A204.1 (cell line): ENCODE measurements at regions not wholly inside any gene's neighbourhood (a gene's known extent, or its start where the extent isn't known, plus 50 kb on each side); places are given as distances from the start of the nearest gene placed in this dataset.
"Not testable (repeated sequence)": the region's sequence is repeated elsewhere in the genome, so short reads cannot be mapped to it uniquely, and the experiment has no call there.

Source experiments
- FAIRE-seq: peaks from 2 replicates; lab custom pipeline; 2012; peaks lifted over from hg19 to GRCh38; lab: Jason Lieb, UNC

DNA sequence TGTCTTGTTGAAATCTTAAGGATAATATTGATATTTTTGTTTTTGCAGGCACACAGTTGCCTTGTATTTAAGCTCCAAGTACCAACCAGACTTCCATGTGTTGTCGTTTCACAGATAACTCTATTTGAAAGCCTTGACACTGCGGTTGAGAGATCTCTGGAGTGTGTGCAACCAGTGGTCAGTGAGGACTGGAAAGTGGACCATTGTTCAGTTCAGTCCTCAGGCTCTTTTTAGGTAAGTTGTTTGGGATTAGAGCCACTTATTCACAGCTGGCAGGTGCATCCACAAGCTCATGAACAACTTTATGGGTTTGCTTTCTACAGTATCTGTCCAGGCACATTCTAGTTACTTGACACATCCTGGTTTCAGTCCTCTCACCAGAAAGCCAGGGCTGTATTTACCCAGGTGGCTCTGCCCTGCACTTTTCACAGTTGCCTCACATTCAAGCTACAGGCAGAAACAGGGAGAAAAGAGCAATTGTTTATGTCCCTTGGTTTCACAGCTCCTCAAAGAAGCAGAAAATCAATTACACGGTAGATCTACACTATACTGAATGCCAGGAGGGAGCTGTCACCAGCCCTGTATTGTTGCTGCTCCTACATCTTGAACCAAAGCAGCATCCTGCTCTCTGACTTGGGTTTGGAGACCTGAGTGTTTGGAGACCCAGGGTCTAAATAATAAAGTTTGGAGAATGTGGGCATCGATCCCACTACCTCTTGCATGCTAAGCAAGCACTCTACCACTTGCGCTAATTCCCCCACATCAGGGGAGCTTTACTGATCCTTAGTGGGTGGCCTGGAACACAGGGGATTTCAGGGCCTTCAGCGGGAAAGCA lies 543.3 kb downstream of the PRIM2 start:
- FAIRE-seq = not testable (repeated sequence)

DNA sequence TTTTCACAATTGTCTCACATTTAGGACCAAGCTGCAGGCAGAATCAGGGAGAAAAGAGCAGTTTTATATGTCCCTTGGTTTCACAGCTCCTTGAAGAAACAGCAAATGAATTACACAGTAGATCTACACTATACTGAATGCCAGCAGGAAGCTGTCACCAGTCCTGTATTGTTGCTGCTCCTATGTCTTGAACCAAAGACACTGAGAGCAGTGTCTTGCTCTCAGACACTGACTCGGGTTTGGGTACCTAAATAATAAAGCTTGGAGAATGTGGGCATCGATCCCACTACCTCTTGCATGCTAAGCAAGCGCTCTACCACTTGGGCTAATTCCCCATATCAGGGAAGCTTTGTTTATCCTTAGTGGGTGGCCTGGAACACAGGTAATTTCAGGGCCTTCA lies 552.7 kb downstream of the PRIM2 start:
- not testable (repeated sequence) for FAIRE-seq

DNA sequence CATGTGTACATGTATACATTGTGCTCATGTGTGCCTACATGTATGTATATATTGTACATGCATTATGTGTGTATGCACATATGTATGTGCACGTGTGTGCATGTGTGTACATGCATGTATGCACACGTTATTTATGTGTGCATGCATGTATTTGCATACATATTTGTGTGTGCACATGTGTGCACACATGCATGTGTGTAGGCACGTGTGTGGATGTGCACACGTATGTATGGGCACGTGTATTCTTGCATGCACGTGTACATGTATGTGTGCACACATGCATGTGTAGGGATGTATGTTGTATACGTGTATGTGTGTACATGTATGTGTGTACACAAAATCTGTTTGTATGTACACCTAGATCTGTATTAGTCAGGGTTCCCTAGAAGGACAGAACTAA lies 556.0 kb downstream of the PRIM2 start:
- not testable (repeated sequence) for FAIRE-seq

DNA sequence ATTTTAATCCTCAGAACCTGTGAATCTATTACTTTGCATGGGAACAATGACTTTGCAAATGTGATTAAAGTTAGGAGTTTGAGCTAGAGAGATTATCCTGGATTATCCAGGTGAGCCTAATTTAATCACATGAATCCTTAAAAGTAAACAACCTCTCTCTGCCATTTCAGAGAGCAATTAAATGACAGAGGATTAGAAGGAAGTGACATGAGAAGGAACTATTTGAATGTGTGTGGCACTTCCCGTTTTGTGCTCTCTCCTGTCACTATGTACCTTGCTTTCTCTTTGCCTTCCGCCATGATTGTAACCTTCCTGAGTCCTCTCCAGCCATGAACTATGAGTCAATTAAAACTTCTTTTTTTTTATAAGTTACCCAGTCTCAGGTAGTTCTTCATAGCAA lies 559.2 kb downstream of the PRIM2 start:
- FAIRE-seq = not testable (repeated sequence)

DNA sequence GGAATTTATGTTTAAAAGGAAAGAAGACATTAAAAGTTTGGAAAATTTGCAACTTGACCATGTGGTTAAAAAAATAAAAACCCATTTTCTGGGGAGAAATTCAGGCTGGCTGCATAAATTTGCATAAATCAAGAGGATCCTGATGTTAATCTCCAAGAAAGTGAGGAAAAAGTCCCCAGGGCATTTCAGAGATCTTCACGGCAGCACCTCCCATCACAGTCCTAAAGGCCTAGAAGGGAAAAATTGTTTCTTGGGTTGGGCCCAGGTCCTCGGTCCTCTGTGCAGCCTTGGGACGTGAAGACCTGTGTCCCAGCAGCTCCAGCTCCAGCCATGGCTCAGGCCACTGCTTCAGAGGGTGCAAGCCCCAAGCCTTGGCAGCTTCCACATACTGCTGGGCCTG lies 560.3 kb downstream of the PRIM2 start:
- not testable (repeated sequence) for FAIRE-seq

DNA sequence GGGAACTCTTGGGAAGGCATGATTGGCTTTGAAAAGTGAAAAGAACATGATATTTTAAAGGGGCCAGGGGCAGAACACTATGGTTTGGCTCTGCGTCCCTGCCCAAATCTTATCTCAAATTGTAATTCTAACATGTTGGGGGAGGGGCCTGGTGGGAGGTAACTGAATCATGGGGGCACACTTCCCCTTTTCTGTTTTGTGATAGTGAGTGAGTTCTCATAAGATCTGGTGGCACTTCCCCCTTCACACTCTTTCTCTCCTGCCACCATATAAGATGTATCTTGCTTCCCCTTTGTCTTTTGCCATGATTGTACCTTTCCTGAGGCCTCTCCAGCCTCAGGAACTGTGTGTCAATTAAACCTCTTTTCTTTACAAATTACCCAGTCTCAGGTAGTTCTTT lies 561.4 kb downstream of the PRIM2 start:
- not testable (repeated sequence) for FAIRE-seq

DNA sequence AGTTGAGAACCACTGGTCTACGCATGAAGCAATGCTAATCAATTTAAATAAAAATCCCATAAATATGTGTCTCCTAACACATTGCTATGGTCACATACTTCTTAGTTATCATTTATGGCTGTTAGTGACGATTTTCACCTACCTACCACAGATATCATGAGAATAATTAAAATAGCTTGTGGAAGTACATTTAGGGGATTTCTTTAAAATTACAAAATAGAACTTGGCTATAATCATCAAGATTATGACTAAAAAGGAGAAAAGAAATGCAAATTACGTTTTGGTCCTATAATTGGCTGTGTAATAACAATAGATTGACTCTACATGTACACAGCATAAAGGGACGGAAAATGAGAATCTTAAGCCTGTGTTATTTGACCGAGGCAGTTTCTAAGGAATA lies 581.4 kb downstream of the PRIM2 start:
- not testable (repeated sequence) for FAIRE-seq

DNA sequence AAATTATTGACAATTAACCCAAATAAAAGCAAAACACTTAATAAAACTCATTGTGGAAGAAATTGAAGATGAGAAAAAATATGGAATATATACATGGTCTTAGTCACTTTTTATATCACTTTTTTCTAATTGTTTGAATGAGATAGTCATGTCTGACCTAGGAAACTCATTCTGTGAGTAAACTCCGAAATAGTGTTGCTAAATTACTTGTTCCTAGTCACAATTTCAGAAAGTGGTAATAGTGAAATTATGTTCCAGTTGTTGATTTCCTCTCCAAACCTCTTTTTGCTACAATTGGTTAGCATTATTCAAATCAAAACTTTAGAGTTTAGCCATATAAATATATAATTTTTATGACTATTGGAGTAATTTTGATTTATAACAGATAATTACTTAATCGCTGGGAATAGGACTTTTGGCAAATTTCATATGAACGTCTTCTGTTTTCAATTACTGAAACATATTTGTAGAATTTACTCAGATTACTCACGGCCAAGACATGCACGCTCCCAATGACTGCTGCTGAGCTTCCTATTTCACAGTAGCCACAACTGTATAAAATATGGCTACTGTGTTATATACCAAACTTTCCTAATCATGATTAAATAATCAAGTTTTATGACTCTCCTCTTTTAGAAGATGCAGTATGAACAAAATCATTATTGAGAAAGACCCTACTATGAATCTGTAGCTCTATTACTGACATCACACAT lies 583.4 kb downstream of the PRIM2 start:
- not testable (repeated sequence) for FAIRE-seq

DNA sequence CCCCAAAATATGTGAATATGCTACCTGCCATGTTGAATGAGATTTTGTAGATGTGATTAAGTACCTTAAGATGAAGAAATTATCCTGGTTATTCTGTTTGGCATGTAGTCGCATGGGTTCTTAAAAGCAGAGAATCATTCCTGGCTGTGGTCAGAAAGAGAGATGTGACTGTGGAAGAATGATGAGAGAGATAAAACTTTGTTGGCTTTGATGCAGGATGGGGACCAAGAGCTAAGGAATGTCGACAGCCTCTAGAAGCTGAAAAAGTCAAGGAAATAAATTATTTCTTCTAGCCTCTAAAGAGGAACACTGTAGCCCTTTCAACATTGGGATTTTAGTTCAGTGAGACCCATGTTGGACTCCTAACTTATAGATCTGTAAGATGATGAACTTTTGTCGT lies 584.0 kb downstream of the PRIM2 start:
- not testable (repeated sequence) for FAIRE-seq

DNA sequence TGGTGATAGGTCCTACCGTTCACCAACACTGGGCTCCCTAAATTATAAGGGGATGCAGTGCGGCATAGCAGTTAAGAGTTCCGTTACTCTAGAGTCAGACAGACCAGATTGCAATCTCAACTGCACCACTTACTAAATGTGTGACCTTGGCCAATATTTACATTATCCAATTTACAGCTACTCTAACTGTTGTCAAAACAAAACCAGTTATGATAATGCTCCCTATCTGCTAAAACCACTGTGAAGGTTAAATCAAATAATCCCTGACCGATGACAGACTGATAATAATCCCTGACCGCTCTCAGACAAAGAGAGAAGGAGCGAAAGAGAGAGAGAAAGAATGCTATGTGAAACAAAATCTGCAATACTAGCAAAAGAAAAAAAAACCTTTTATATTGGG lies 586.9 kb downstream of the PRIM2 start:
- FAIRE-seq = not testable (repeated sequence)

DNA sequence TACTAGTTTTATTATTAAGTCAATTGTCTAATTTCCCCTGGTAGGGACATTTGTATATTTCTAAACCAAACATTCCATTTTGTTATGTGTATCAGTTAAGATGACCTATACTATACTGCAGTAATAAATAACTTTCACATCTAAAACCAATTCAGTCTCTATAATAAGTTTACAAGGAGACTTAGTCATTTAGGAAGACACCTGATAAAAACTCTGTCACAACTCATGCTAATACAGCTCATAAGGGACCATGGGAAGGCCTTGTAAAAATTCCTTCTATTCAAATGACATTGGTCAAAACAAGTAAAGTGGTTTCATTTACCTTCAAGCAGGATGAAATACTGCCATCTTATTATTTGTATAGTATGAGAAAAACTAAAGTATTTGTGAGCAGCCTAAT lies 597.9 kb downstream of the PRIM2 start:
- FAIRE-seq = not testable (repeated sequence)

DNA sequence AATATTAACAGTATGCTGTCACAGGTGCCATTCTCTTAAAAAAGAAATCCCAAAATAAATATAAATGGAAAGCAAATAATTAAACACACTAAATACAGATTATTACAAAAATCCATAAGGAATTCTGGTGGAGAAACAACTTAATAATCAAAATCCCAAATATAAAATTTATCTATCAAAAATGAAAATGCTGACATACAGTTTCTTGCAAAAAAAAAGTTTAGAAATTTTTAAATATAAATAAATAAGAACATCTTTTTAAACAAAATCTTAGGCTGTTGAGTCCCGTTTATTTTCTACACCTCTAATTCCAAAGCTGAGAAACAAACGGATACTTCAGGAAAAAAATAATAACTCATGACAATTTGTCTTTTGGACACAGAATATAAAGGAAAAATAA lies 625.5 kb downstream of the PRIM2 start:
- FAIRE-seq = not testable (repeated sequence)

DNA sequence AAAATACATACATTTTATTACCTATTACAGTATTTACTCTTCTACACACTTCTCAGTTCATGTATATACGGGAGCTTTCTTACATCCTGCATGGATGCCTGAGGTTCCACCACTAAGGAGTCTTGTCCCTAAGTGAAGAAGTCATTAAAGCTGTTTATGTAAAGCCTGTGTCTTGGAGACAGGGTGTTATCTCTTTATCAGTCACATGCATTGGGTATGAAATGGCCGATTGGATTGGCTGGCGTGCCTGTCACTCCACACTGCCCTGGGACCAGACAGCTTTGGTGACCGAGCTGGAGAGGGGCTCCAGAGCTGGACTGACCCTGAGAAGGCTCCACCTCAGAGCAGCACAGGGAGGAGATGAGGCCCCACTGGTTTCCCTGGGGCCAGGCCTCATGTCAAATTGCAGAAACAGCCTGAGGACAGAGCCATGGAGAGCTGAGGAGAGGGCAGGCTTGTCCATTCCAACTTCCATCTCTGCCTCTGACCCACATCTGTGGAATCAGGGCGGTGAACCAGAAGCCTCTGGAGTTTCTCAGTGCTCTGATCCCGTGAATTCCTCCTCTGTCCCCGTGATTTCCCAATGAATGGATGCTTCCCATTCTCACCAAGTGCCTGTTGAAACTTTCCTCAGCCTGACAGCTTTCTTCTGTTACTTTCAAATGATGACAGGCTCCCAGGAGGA lies 628.8 kb downstream of the PRIM2 start:
- FAIRE-seq = not testable (repeated sequence)

DNA sequence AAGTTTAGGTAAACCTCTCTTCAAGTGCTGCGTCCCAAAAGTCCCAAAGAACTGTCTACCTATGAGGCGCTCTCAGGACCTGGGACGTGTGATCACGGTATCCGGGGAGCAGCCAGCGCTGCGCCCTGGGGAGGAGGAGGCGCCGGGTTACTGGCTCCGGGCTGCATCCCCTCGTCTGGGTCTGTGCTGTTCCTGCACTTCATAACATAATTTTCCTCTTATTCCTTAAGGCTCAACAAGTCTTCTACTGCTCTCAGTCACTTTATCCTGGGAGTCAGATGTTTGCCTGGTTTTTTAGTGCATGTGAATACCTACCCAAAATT lies 629.3 kb downstream of the PRIM2 start:
- FAIRE-seq = not testable (repeated sequence)

DNA sequence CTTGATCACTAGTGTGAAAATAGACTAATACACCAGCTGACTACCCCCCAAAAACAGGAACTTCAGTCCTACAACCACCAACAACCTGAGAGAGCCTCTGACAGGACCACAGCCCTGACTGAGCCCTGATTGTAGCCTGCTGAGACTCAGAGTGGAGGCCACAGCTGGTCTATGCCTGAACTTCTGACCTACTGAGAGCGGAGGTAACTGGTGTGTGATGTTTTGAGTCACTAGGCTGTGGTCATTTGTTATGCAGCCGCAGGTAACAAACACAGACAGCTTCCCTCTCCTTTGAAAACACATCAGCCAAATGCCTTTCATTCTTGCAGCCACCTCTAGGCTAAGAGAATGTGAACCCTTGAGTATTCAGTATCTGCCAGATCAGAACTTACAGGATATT lies 631.1 kb downstream of the PRIM2 start:
- FAIRE-seq = not testable (repeated sequence)

DNA sequence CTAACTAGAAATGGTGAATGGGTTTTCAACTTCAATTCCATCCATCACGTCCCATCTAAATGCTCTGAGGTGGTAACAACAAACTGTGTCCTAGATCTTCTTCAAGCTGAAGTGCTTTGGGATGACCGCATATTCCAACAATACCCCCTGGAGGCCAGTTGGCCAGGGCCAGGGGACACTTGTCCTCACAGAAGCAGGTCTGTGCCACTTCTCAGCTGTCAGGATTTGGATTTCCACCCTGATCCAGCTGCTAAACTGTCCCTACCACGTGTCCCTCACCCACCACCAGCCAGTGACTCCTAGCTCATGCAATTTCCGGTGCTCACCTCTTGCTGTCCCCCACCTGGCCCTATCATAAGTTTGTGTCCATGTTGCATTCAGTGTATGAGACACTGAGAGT lies 633.0 kb downstream of the PRIM2 start:
- not testable (repeated sequence) for FAIRE-seq

DNA sequence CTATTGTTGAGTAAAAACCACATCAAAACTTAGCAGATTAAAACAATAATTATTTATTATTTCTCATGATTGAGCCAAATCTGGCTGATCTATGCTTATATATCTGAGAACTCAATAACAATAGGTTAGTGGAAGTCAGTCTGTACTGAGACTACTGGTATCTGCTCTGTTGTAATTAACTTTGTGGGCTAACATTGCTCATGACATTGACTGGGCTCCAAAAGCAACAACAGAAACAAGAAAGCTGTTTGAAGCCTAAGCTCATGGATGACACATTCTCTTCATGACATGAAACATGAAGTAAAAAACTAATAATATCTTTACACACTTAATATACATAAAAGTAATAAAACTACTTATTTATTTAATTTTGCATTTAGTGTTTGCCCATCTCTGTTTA lies 649.3 kb downstream of the PRIM2 start:
- FAIRE-seq = not testable (repeated sequence)

DNA sequence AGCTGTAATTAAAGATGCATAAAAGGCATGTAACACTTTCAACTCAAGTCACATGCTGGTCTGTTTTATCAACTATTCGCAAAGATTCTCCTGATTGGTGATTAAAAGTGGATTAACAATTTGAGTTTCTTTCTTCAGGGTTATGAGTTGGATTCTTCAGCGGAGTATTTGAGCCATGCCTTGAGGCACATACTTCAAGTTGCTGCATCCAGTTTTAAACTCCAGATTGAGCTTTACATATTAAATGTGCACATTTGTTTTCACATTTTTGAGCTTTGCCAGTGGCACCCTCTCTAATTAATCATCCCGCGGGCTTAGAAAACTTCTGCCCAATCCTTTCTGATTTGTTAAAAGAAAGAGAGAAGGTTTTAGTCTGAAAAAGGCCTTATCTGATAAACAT lies 654.5 kb downstream of the PRIM2 start:
- FAIRE-seq = not testable (repeated sequence)

DNA sequence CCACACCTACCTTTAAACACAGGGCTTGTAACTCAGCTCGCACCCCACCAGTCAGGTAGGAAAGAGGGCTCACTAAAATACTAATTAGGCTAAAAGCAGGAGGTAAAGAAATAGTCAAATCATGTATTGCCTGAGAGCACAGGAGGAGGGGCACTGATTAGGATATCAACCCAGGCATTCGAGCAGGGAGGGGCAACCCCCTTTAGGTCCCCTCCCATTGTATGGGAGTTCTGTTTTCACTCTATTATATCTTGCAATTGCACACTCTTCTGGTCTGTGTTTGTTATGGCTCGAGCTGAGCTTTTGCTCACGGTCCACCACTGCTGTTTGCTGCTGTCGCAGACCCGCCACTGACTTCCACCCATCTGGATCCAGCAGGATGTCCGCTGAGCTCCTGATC lies 657.2 kb downstream of the PRIM2 start:
- FAIRE-seq = no peak

DNA sequence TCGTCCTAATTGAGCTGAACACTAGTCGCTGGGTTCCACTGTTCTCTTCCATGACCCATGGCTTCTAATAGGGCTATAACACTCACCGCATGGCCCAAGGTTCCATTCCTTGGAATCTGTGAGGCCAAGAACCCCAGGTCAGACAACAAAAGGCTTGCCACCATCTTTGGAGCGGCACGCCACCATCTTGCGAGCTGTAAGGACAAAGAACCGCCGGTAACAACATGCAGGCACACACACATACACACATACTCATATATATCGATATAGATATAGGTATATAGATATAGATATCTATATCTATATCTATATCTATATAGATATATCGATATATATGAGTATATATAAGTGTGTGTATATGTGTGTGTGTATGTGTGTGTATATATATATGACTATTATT lies 657.7 kb downstream of the PRIM2 start:
- not testable (repeated sequence) for FAIRE-seq

DNA sequence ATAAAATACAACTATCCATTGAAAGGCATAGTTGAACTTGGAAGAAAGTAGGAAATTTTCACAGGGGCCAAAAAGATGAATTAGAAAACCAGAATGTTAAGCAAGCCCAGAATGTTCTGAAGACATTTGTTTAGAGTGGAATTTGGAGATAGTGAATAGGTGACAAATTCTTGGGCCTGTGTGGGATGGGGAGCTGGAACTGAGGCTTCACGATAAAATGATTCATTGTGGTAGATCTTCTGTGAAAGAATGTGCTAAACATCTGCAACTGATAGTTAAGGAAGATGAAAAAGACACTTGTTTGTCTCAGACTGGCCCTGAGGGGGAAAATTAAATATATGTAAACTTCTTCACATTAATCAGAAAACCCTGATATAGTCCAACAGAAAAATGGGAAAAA lies 658.9 kb downstream of the PRIM2 start:
- not testable (repeated sequence) for FAIRE-seq

DNA sequence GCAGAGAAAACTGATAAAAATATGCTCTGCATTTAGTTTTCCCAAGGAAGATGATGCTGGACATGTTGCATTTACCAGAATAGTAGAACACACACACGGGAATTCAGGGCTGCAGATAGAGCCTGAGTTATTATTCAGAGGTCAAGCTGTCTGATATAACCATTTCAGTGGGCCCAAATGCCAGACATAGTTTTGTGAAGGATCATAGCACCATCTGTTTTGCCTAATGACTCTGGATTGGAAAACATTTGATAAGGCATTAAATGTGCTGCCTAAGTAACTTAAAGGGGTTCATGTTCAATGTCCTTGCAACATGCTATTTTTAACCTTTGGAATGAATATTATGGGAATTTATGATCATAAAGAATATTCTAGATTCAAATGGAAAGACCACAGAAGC lies 666.2 kb downstream of the PRIM2 start:
- FAIRE-seq = not testable (repeated sequence)

DNA sequence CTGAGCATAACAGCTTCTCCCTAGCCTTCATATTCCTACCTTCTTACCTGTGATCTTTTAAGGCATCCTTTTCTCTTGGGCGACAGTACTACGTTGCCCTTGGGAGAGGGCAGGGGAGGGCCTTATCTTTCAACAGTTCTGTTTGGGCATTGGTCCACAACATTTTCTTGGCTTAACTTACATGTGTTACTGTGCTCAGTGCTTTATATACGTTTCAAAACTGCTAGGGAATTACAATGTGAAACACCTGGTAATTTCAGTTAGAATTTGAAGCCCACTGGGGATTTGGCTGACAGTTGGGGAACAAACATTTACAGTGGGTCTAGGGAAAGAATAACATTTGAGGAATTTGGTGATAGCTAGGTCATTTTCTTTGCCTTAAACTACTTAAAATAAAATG lies 667.1 kb downstream of the PRIM2 start:
- FAIRE-seq = not testable (repeated sequence)
